ENCODE measurements at regions not wholly inside any gene's neighbourhood (a gene's known extent, or its start where the extent isn't known, plus 50 kb on each side); places are given as distances from the start of the nearest gene placed in this dataset.

GRCh38 chr2:107028661-107029060 is 142.7 kb upstream of the ST6GAL2 start:
- TF ChIP-seq CTCF (conservative IDR thresholded peaks at IDR 0.05) (no peak), EZH2 (IDR thresholded peaks at IDR 0.05; ENCODE audit: low read depth) (no peak)
